G401 (cell line): ENCODE measurements at regions not wholly inside any gene's neighbourhood (a gene's known extent, or its start where the extent isn't known, plus 50 kb on each side); places are given as distances from the start of the nearest gene placed in this dataset.
A peak's percentile ranks its signal among the peaks of the same experiment; 100 is the strongest.
"Not testable (repeated sequence)": the region's sequence is repeated elsewhere in the genome, so short reads cannot be mapped to it uniquely, and the experiment has no call there.

Experiments
- DNase-seq: peaks from one replicate; pipeline ENCODE4 v3.0.0-alpha.2; 2015; ENCODE audit warnings: low spot score
- in situ Hi-C: cut with HindIII; loops from 2 replicates; pipeline ENCODE4 v1.10.0; 2016; ENCODE audit warnings: low sequenced_read_pairs, mixed read lengths

DNA sequence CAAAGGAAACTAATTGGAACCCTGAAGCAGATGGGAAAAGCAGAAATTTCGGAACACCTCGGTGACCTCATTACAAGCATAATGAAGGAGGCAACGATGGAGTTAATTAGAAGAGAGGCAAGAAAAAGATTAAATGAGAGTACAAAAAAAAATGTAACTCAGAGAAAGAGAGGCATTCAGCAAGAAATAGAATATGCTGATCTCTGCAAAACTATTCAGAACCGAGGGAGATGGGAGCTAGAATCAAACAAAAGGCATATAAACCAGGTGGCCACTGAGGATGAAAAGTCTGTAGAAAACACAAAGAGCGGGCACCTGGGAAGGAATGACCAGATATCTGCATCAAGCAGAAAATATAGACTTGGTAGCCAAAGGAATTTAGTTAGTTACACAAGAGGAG is 118.9 kb downstream of the CETN3 start:
- in situ Hi-C loops, result no loop called here
- no peak for DNase-seq

DNA sequence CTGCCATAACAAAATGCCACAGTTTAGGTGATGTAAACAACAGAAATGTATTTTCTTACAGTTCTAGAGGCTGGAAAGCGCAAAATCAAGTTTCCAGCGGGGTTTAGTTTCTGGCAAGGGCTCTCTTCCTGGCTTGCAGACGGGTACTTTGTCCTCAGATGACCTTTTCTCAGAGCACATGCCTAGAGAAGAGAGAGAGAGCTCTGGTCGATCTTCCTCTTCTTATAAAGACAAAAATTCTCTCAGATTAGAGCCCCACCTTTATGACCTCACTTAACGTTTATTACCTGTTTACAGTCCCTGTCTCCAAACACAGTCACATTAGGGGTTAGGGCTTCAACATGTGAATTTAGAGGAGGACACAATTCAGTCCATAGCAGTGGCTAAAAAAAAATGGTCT is 119.7 kb downstream of the CETN3 start:
- in situ Hi-C loops, result no loop called here

DNA sequence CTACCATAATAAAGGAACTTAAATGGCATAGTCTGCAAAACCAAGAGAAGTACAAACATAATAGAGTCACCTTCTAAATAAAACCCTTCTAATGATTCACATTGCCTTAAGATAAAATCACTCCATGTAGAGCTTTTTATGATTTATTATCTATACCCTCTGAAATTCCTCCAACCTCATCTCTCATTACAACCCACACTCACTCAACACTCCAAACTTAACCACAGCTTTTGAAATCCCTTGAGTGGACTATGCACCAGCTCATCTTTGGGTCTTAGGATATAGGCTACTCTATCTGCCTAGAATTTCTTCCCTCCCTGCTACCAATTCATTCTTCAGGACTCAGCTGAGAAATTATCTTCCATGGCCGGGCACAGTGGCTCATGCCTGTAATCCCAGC is 122.5 kb downstream of the CETN3 start:
- no peak for DNase-seq
- in situ Hi-C loops, result no loop called here

More for the DNA sequence above, 119.7 kb downstream of the CETN3 start:
- peak; percentile 27 for DNase-seq

DNA sequence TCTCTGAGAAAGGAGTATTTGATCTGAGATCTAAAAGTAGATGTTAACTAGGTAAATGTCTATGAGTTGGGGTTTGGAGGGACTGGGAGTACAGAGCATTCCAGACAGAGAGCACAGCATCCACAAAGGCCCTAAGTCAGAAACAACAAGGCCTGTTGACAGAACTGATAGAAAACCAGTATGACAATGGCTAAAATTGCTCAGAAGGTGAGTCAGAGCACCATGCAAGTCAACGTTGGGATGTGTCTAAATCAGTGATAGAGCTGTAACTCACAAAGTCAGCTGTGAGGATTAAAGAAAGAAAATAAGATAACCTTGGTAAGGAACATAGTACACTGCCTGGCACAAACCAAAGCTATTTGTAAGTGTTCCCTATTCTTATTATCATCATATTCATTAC is 124.0 kb downstream of the CETN3 start:
- no peak for DNase-seq
- in situ Hi-C loops, result no loop called here

DNA sequence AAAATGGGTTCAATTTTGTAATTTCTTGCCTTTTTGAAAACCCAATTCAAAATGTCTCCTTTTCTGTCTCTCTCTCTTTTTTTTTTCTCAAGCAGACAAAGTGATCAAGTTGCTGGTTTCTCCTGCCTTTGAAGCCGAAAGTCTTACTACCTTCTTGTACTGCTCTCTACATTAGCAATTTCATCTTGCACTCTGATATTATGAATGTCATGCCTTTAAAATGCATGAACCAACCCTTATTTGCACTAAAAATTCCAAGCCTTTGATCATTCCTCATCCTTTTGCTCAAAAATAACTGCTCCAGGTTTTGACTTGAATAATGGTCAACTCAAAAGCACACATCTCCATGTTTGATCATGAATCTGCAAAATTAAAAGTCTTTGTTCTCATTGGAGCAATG is 125.2 kb downstream of the CETN3 start:
- in situ Hi-C loops, result no loop called here
- no peak for DNase-seq

DNA sequence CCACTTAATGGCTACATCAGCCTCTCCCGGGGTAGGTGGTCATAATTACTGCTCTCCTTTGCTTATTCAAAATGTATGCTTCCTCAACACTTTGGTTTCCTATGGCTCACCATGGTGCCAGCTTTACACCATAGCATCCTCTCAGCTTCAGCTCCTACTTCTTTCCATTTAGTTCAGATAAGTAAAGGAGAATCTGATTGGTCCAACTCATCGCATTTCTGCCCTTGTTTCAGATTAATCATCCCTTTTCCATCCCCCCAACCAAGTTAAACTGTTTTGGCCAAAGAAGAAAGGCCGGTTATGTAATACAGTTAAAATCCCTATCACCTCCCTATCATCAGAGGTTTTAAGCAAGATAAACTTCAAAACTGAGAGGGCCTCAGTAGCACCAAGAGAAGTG is 130.5 kb downstream of the CETN3 start:
- in situ Hi-C loops, result no loop called here
- no peak for DNase-seq

DNA sequence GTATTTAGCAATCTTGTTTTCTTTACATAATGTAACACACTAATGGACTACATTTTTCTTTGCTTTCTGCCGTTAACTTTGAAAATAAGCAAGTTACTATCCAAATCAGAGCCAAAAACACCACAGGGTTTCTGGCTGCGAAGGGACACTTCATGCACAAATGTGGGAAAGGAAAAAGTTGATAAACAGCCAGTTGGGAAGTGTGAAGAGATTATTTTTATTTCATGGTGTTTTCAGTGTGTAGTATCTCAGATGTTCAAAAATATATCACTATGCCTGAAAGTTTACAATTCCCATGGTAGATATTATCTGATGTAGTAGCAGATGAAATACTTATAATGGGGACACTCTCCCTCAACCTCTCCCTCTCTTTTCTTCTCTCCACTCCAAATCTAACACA is 135.3 kb downstream of the CETN3 start:
- no peak for DNase-seq
- in situ Hi-C loops, result no loop called here

DNA sequence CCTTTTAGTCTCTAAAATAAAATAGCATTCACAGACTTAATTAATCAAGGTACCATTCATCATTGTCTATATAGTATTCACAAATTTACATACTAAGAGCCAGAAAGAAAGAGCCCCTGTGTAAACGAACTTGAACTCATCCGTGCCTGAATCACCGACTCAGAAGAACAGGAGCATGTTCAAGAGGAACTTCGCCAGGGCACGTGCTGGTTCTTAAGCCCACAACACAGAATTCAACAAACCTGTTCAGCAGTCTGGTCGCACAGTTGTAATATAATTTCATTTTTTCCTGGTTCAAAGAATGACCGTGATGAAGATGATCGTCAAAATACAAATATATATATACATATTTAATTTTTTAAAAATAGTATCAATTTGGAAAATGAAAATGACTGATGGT is 141.9 kb downstream of the CETN3 start:
- DNase-seq, result no peak
- in situ Hi-C loops, result no loop called here

DNA sequence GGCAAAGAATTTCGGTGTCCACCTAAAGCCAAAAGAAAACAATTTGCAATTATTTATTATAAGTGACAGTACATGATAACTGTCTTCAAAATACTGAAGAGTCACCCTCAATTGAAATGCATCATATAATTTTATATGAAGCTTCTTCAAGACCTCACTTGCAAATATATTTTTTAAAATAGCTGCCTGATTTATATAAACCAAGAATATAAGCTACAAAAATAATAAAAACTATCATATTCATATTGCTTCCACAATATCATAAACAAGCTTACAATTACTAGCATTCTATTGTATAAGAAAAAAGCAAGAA is 144.1 kb downstream of the CETN3 start:
- DNase-seq, result no peak
- in situ Hi-C loops, result no loop called here

DNA sequence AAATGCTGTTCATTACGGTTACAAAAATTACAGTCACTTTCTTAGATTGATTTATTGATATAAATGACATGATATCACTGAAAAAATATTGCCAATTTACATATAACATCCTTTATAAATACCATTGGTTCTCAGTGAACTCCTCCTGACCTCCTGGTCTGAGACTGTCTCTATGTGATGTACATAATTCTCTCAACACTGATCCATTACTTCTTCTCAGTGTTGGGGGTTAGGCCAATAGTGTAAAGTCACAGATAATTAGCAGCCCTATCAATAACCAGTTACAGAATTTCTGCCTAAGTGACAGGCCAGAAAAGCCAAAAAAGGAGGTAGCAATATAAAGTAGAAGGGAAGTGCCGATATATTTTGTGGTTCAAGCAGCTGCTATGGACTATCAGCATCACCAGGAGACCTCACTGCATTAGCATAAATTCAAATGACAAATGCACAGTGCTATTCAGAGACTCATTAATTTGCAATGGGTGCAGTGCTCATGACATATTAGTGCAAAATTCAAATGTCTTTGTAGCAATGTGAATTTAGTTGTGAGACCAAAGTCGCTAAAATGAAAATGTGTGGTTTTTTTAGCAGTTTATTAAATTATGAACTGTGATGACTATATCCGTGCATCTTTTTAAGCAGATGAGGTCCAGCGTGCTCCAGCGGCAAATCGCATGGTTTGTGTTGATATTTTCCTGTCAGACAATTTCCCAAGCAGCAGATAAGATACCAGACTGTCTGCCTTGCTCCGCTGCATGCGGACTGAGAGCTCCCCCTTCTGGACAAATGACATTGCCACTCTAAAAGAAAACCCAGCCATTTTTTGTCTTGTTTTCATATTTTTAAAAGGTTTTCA is 144.6 kb downstream of the CETN3 start:
- in situ Hi-C loops, result no loop called here
- peak; percentile 72 for DNase-seq

DNA sequence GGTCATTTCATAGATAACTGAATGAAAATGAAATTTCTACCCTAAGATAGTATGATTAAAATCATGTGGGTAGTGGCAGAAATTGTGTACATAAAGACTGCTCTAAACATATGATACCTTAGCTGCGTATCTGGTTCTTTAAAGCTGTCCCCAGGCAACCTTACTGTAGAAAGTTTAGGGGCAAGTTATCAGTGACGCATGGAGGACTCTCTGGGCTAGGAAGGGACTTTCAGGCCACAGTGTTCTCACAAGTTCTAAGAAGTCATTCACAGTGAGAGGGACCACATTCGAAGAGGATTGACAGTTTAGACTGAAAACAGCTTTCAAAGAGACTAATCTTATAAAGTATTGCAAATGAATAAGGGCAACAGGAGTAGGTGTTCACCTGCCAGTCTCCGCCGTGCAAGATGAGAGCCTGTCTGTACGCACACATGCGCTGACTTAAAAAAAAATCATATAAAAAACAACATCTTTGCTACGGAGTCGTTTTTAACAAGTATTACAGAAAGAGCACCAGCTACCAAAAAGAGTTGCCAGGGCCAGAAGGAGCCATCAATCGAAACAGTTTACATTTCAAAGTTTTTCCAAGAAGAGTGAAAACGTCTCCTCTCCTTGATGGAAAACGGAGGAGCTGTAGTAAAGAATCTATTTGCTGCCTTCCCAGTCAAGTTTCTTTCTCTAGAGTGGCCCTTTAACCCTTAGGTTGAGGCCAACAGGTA is 146.3 kb downstream of the CETN3 start:
- in situ Hi-C loops, result no loop called here
- DNase-seq, result no peak

DNA sequence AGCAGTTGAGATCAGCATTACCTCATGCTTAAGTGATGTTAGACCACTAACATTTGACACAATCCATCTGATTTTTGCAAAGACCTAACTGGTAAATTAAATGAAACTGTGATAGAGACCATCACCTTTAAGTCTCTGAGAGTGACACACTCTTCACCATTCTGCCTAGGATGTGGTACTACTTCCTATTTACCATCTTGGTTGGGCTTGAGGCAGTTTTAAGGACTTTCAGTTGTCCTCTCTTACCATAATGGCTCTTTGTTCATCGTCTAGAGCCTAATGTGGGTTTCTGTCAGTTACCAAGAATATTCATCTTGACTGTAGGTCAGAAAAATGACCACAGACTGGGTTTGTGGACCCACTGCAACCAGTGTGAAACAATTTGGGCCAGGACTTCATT is 158.1 kb downstream of the CETN3 start:
- in situ Hi-C loops, result no loop called here

DNA sequence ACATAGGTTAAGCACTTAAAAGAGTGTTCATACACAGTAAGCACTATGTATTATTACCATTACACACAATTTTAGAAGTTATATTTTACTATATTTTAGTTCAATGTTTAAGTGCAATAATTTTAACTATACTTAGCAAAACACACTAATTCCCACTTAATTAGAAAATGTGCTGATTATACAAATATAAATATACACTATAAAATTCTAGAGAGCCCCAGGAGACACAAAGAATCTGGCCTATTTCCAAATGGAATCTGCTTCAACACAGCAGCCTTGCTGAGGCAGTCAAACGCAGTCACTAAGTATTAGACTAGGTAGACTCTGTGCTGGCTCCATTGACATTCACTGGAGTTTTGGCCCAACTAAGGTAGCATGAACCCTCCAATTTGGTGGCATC is 160.9 kb downstream of the CETN3 start:
- in situ Hi-C loops, result no loop called here

More for the DNA sequence above, 158.1 kb downstream of the CETN3 start:
- no peak for DNase-seq

DNA sequence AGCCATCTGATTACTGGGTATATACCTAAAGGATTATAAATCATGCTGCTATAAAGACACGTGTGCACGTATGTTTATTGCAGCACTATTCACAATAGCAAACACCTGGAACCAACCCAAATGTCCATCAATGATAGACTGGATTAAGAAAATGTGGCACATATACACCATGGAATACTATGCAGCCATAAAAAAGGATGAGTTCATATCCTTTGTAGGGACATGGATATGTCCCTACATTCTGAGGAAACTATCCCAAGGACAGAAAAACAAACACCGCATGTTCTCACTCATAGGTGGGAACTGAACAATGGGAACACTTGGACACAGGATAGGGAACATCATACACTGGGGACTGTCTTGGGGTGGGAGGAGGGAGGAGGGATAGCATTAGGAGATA is 165.7 kb downstream of the CETN3 start:
- in situ Hi-C loops, DNase-seq: not testable (repeated sequence)

More for the DNA sequence above, 160.9 kb downstream of the CETN3 start:
- DNase-seq, result no peak

DNA sequence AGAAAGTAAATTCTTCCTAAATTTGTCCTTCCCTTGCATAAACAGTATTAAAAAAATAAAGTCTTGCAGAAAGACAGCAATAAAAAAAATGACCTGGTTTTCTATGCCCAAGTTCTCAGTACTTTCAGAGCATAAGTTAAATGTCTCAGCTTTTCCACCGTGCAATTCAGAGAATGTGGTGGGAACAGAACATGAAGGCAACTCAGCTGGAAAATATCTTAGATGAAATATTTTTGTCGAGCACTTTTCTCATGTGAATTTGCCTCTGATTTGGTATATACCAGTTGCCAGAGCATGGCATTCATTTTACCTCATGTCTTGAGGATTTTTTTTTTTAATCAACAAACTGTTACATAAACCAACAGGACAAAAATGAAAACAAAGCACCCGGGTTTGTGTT is 176.1 kb downstream of the CETN3 start:
- in situ Hi-C loops, result no loop called here
- no peak for DNase-seq

DNA sequence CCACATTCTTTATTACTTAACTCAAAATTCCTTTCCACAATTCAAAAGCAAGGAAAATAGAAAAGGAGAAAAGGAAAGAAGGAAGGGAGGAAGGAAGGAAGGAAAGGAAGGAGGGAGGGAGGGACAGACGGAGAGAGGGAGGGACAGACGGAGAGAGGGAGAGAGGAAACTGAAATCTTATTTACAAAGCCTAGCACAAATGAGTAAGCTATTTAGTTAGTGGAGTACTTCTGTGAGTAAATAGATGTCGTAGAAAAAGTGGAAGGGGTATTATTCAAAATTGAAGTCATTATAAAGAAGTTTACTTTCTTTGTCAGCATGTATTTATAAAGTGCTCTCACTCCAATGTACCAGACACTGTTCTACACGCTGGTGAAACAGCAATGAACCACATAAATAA is 177.9 kb downstream of the CETN3 start:
- in situ Hi-C loops, result no loop called here

DNA sequence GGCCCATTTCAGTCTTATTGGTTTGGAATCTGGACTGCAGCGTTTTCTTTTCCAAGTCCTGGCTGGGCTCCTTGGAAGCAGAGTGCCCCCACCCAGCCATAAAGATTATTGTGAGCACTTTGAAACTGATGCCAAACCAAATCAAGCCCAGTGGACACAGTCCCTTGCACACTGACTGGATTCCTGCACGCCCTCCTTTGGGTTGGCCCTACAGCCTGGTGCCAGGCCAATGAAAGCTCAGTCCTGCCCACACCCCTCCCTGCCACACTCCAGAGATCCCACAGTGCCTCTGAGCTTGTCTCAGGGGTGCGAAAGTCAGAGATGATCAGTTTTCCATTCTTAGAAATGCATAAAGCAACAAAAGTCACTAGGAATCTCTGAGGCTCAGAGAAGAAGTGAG is 181.9 kb downstream of the CETN3 start:
- in situ Hi-C loops, result no loop called here
- no peak for DNase-seq

More for the DNA sequence above, 177.9 kb downstream of the CETN3 start:
- DNase-seq, result no peak

DNA sequence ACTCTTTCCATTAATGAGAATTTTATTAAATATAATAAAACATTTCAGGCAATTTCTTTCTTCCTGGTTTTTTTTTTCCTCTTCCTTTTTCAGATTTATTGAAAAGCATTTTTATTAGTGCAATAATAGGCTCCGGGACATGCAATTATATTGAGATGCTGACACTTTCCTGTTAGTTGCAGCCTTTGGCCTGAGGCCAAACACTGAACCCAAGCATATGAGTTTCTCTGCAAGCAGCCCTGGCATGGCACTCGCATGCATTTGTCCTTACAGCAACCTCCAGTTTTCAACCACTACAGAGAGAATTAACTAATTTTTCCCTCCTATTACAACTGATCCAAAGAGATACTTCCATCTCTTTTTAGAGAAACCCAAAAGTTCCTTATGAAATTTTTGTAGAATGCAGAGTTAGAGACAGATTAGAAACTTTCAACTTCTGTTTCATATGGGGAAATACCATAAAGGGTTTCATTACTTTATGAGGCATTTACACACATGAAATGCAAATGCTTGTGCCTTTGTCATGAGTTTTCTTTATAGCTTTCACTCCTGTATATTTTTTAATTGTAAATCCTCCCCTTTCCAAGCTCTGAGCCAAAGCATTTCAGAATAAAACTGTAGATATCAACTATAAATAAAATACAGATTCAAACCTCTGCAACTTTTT is 183.0 kb downstream of the CETN3 start:
- in situ Hi-C loops, result no loop called here
- DNase-seq, result peak; percentile 10

DNA sequence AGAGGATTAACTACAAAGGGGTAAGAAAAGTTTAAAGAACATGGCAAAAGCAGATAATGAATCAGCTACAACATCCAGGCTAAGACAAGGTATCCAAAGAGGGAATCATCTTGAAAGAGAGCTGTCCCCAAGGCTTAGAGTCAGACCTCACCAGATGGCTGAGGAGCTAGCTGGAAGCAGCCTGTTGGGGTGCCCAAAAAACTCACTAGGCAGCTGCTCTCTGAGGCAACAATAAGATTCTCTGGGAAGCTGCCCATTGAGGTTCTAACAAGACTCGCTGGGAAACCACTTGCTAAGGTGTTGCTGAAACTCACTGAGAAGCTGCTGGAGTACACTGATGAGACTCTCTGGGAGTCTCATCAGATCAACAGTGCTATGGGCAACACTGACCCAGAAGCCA is 185.2 kb downstream of the CETN3 start:
- no peak for DNase-seq
- in situ Hi-C loops, result no loop called here

DNA sequence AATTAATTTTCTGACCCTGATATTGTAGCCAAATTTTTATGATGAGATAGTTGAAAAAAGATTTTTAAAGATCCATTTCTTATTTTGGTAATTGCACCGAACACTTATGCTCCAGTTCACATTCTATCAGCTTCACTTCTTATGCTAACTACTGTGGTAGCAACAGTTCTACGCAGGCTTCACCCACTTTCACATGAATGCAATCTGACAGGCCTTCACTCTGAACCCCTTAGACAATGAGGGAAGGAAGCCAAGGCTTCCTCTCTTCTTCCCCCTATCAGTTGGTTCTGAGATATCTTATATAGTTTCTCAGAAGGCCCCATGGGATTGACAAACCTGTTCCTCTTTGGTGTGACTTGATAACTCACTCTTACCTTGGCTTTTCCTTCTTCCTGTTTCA is 185.8 kb downstream of the CETN3 start:
- in situ Hi-C loops, result no loop called here
- DNase-seq, result no peak
